ENCODE measurements at regions not wholly inside any gene's neighbourhood (a gene's known extent, or its start where the extent isn't known, plus 50 kb on each side); places are given as distances from the start of the nearest gene placed in this dataset.

DNA sequence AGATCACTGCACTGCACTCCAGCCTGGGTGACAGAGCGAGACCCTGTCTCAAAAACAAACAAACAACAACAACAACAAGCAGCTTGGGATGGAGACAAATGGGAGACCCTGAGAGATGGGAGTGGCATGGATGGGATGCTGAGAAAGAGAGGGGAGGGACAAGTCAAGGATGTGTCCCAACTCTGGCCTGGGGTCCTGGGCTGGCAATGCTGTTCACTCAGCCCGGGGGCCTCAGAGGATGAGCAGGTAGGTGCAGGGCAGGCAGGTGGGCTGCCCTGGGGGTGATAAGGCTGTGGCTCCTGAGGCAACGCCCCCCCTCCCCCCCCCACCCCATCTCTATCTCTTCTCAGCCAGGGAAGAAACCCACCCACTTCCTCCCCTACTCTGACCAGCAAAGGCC is 123.0 kb downstream of the LHX2 start:
- 57 to 87% (median 74%) methylated on average over 2 to 3 of the region's 3 CpGs for WGBS, 5 donors
- intact Hi-C loops (cut with DNase I; ENCODE audit: low total_unique reads), result no loop called here
- no peak for DNase-seq
- Histone ChIP-seq H3K4me1 (no peaks in the 10 kb centered on the region), H3K27me3 (replicated peaks in 1 of 7) (no peaks in the 10 kb centered on the region), H3K4me3 (no peak overlapping the region), H3K27ac (no peak overlapping the region), H3K9me3 (no peaks in the 10 kb centered on the region), H3K36me3 (no peaks in the 10 kb centered on the region)
- TF ChIP-seq, protein P1, sequence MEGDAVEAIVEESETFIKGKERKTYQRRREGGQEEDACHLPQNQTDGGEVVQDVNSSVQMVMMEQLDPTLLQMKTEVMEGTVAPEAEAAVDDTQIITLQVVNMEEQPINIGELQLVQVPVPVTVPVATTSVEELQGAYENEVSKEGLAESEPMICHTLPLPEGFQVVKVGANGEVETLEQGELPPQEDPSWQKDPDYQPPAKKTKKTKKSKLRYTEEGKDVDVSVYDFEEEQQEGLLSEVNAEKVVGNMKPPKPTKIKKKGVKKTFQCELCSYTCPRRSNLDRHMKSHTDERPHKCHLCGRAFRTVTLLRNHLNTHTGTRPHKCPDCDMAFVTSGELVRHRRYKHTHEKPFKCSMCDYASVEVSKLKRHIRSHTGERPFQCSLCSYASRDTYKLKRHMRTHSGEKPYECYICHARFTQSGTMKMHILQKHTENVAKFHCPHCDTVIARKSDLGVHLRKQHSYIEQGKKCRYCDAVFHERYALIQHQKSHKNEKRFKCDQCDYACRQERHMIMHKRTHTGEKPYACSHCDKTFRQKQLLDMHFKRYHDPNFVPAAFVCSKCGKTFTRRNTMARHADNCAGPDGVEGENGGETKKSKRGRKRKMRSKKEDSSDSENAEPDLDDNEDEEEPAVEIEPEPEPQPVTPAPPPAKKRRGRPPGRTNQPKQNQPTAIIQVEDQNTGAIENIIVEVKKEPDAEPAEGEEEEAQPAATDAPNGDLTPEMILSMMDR (IDR thresholded peaks at IDR 0.05 in 8 of 11, conservative IDR thresholded peaks at IDR 0.05 in 3 of 11), result no peak
- no peak for TF ChIP-seq POLR2A (IDR thresholded peaks at IDR 0.05)
- no peak for TF ChIP-seq POLR2AphosphoS5 (IDR thresholded peaks at IDR 0.05)

DNA sequence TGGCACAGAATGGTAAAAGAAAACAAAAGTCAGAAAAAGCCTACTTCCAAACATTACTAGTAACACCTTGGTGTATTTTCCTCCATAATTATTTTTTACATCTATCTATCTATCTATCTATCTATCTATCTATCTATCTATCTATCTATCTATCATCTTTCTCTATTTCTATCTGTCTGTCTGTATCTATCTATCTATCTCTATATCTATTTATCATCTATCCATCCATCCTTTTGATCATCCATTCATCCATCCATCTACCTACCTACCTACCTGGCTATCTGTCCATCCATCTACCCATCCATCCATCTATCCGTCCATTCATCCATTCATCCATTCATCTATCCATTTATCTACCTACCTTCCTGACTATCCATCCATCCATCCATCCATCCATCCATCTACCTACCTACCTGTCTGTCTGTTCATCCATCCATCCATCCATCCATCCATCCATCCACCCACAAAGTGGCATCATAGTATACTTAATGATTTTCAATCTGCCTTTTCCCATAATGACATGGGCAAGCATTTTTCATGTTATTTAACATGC is 121.9 kb upstream of the NEK6 start:
- no peaks in the 10 kb centered on the region for H3K36me3 ChIP-seq
- no peak overlapping the region for H3K4me3 ChIP-seq
- H3K4me1 ChIP-seq, result no peaks in the 10 kb centered on the region
- intact Hi-C loops (cut with DNase I; ENCODE audit: low total_unique reads), result no loop called here
- WGBS, 5 donors, result 88 to 97% (median 93%) methylated on average over 1 of the region's 1 CpG
- no peak for DNase-seq
- TF ChIP-seq POLR2AphosphoS5 (IDR thresholded peaks at IDR 0.05), result no peak
- TF ChIP-seq POLR2A (IDR thresholded peaks at IDR 0.05), result no peak
- TF ChIP-seq, protein P1 (IDR thresholded peaks at IDR 0.05 in 8 of 11, conservative IDR thresholded peaks at IDR 0.05 in 3 of 11), result no peak
- no peaks in the 10 kb centered on the region for H3K27me3 ChIP-seq (replicated peaks in 1 of 7)
- no peak overlapping the region for H3K27ac ChIP-seq
- no peaks in the 10 kb centered on the region for H3K9me3 ChIP-seq

DNA sequence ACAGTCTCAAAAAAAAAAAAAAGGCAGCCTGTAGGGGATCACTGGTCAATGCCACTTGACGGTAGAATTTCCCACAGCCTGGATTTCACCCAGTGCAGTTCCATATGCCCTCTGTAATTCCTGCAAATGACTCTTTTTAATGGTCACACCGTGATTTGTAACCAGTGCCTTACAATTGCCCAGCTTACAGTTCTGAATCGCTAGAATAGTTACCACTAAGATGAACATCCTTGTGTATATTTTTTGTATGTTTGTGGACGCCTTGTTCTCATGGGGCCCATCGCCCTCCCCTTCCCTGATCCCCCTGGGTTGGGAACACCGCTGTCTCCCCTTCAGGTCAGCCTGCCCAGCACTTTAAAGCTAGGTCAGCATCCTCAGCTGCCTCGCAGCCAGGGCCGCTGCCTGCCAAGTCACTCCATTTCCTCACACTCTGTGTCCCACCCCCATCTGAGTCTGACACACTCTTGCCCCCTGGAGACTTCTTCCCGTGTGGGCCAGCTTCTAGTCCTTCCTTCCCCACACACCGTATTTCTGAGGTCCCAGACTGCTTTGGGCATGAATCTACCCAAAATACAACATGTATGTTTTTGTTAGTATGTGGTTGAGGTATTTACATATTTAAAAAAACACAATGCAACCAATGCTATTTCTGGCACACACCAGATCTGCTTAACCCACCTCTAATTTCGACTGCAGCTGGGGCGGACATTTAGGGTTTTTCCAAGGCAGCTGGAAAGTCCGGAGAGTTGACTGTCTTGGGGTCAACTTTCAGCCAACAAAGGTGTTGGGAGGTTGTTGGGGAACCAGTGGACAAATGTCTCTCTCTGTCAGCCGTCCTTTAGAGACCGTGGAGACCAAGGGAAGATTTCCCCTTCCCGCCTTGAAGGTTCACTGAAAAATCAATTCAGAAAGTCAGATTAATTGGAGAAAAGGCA is 120.5 kb upstream of the NEK6 start:
- intact Hi-C loops (cut with DNase I; ENCODE audit: low total_unique reads), result no loop called here
- TF ChIP-seq POLR2AphosphoS5 (IDR thresholded peaks at IDR 0.05) (no peak), POLR2A (IDR thresholded peaks at IDR 0.05) (no peak)
- TF ChIP-seq, protein P1 (IDR thresholded peaks at IDR 0.05 in 8 of 11, conservative IDR thresholded peaks at IDR 0.05 in 3 of 11), result no peak
- no peak overlapping the region for H3K4me3 ChIP-seq
- no peaks in the 10 kb centered on the region for H3K9me3 ChIP-seq
- DNase-seq, result no peak
- H3K36me3 ChIP-seq, result no peaks in the 10 kb centered on the region
- H3K27ac ChIP-seq, result peak overlapping the region in 2 of 8 donors; percentile 11 to 66
- no peaks in the 10 kb centered on the region for H3K27me3 ChIP-seq (replicated peaks in 1 of 7)
- 69 to 72% (median 70%) methylated on average over 16 of the region's 16 CpGs for WGBS, 5 donors
- no peaks in the 10 kb centered on the region for H3K4me1 ChIP-seq

- intact Hi-C loops (cut with DNase I; ENCODE audit: low total_unique reads), result no loop called here
- Histone ChIP-seq H3K27ac (peak overlapping the region in 1 of 8 donors; percentile 66), H3K27me3 (replicated peaks in 1 of 7) (no peaks in the 10 kb centered on the region)
Measured at GRCh38 chr9:124137944-124138335, 119.8 kb upstream of the NEK6 start.

More at GRCh38 chr9:124137944-124138335, 119.8 kb upstream of the NEK6 start:
- WGBS, 5 donors, result 91 to 93% (median 91%) methylated on average over 3 of the region's 3 CpGs
- Histone ChIP-seq H3K36me3 (no peaks in the 10 kb centered on the region), H3K9me3 (no peaks in the 10 kb centered on the region), H3K4me1 (no peaks in the 10 kb centered on the region), H3K4me3 (no peak overlapping the region)
- TF ChIP-seq, protein P1 (IDR thresholded peaks at IDR 0.05 in 8 of 11, conservative IDR thresholded peaks at IDR 0.05 in 3 of 11), result no peak
- TF ChIP-seq POLR2AphosphoS5 (IDR thresholded peaks at IDR 0.05) (no peak), POLR2A (IDR thresholded peaks at IDR 0.05) (no peak)
- no peak for DNase-seq

All from spleen (tissue), 11 donors.